NB4 (cell line): ENCODE measurements at regions not wholly inside any gene's neighbourhood (a gene's known extent, or its start where the extent isn't known, plus 50 kb on each side); places are given as distances from the start of the nearest gene placed in this dataset.

ENCODE experiments used
- DNase-seq: peaks from one replicate; pipeline ENCODE4 v3.0.0; 2010; ENCODE audit warnings: low read depth
- H3K4me3 ChIP-seq: one replicate; pipeline ENCODE4 v1.5.1; 2011; ENCODE audit warnings: mild to moderate bottlenecking, low read depth, low read length, moderate library complexity
- CTCF ChIP-seq: IDR thresholded peaks from one replicate; pipeline ENCODE4 v1.5.1; 2012; ENCODE audit warnings: low read depth, low read length
- MAX ChIP-seq: IDR thresholded peaks from 2 replicates; pipeline ENCODE4 v1.6.1; 2011; ENCODE audit warnings: low read depth, low read length
- MYC ChIP-seq: IDR thresholded peaks from 2 replicates; pipeline ENCODE4 v1.6.1; 2011; ENCODE audit warnings: low read depth, low read length
- POLR2A ChIP-seq: IDR thresholded peaks from 2 replicates; pipeline ENCODE4 v1.6.1; 2011; ENCODE audit warnings: mild to moderate bottlenecking; ENCODE audit not compliant: insufficient read length; ENCODE audit errors: extremely low read depth

GRCh38 chr10:14405076-14406065, 74.6 kb upstream of the FRMD4A start:
- no peak overlapping the region for H3K4me3 ChIP-seq
- DNase-seq = no peak

GRCh38 chr10:14403881-14404623, 73.3 kb upstream of the FRMD4A start:
- TF ChIP-seq CTCF = no peak
- TF ChIP-seq POLR2A = no peak
- no peak for TF ChIP-seq MAX
- TF ChIP-seq MYC = no peak
- H3K4me3 ChIP-seq = no peak overlapping the region
- DNase-seq = no peak

More at GRCh38 chr10:14405076-14406065, 74.6 kb upstream of the FRMD4A start:
- no peak for TF ChIP-seq CTCF
- no peak for TF ChIP-seq MAX
- TF ChIP-seq POLR2A = no peak

GRCh38 chr10:14403359-14403758, 72.6 kb upstream of the FRMD4A start:
- DNase-seq = no peak
- no peak overlapping the region for H3K4me3 ChIP-seq
- TF ChIP-seq POLR2A (no peak), MYC (no peak), CTCF (no peak), MAX (no peak)

- TF ChIP-seq MYC (no peak), CTCF (no peak), POLR2A (no peak)
- DNase-seq = no peak
- H3K4me3 ChIP-seq = no peak overlapping the region
Measured at GRCh38 chr10:14399641-14400040, 68.9 kb upstream of the FRMD4A start.

- DNase-seq = no peak
- no peak for TF ChIP-seq MYC
- no peak for TF ChIP-seq CTCF
- no peak for TF ChIP-seq POLR2A
- no peak for TF ChIP-seq MAX
- H3K4me3 ChIP-seq = no peak overlapping the region
Measured at GRCh38 chr10:14397066-14397465, 66.3 kb upstream of the FRMD4A start.
